ENCODE measurements at regions not wholly inside any gene's neighbourhood (a gene's known extent, or its start where the extent isn't known, plus 50 kb on each side); places are given as distances from the start of the nearest gene placed in this dataset.

DNA sequence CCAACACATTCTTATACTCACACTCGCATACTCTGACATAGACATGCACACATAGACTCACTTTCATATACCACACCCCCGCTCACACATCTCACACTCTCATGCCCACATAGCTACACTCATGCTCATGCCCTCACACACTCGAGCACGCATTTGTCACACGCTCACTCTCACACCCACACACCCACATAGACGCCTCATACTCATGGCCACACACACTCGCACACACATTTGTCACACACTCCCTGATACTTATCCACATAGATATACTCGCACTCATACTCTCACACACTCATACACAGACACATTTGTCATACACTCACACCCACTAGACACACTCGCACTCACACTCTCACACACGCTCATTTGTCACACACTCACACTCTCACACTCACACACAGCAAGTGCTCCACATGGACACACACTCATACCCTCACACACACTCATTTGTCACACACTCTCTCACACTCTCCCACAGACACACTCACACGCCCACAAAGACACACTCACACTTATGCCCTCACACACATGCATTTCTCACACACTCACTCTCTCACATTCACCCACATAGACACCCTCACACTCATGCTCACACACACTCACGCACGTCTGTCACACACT lies 50.9 kb downstream of the TNP1 start:
- ChIA-PET POLR2A (no interaction called here), CTCF (no interaction called here)
- Mint-ChIP-seq H3K27ac (no peak overlapping the region), H3K27me3 (no peaks in the 10 kb centered on the region), H3K9me3 (ENCODE audit: insufficient read depth) (no peaks in the 10 kb centered on the region), H3K4me3 (no peak overlapping the region), H3K4me1 (no peaks in the 10 kb centered on the region)
- Histone ChIP-seq H3K4me1 (ENCODE audit: control insufficient read depth in 2 of 2, insufficient read depth in 2 of 2, low read length in 2 of 2) (no peaks in the 10 kb centered on the region), H3K9ac (ENCODE audit: low read length) (no peak overlapping the region), H3K79me2 (ENCODE audit: control insufficient read depth, insufficient read depth, low read length) (no peaks in the 10 kb centered on the region), H3K9me3 (ENCODE audit: control extremely low read depth in 1 of 3, control insufficient read depth in 2 of 3, insufficient read depth in 1 of 3, low read length in 2 of 3) (peaks cover 0 to 6% (median 0%) of the 10 kb centered on the region in 3 donors), H3K4me2 (replicated peaks; ENCODE audit: low read depth, low read length, poor library complexity, severe bottlenecking) (no peak overlapping the region), H3K27ac (ENCODE audit: low read length in 2 of 2) (no peak overlapping the region), H2AFZ (ENCODE audit: insufficient read depth, low read depth, low read length, poor library complexity, severe bottlenecking) (no peak overlapping the region), H3K4me3 (ENCODE audit: control extremely low read depth in 1 of 5, extremely low read depth in 1 of 5, insufficient read depth in 1 of 5, low read depth in 2 of 5, low read length in 4 of 5) (no peak overlapping the region), H3K27me3 (replicated peaks in 1 of 4; ENCODE audit: control extremely low read depth in 1 of 4, control insufficient read depth in 3 of 4, insufficient read depth in 4 of 4, low read length in 3 of 4) (no peaks in the 10 kb centered on the region), H4K20me1 (ENCODE audit: control insufficient read depth, insufficient read depth, low read length, poor library complexity, severe bottlenecking) (no peaks in the 10 kb centered on the region), H3K36me3 (replicated peaks in 1 of 2; ENCODE audit: control extremely low read depth in 1 of 2, control insufficient read depth in 1 of 2, extremely low read depth in 1 of 2, insufficient read depth in 2 of 2, low read length in 1 of 2) (no peaks in the 10 kb centered on the region)
- ATAC-seq (ENCODE audit: low read depth) (no peak), DNase-seq (no peak)
- WGBS (ENCODE audit: insufficient coverage) = 91% methylated on average over 13 of the region's 13 CpGs
- no peak for TF ChIP-seq EZH2 (IDR thresholded peaks at IDR 0.05; ENCODE audit: borderline replicate concordance, insufficient read depth, low read depth, low read length, poor library complexity, severe bottlenecking)
- TF ChIP-seq, protein P1, sequence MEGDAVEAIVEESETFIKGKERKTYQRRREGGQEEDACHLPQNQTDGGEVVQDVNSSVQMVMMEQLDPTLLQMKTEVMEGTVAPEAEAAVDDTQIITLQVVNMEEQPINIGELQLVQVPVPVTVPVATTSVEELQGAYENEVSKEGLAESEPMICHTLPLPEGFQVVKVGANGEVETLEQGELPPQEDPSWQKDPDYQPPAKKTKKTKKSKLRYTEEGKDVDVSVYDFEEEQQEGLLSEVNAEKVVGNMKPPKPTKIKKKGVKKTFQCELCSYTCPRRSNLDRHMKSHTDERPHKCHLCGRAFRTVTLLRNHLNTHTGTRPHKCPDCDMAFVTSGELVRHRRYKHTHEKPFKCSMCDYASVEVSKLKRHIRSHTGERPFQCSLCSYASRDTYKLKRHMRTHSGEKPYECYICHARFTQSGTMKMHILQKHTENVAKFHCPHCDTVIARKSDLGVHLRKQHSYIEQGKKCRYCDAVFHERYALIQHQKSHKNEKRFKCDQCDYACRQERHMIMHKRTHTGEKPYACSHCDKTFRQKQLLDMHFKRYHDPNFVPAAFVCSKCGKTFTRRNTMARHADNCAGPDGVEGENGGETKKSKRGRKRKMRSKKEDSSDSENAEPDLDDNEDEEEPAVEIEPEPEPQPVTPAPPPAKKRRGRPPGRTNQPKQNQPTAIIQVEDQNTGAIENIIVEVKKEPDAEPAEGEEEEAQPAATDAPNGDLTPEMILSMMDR (IDR thresholded peaks at IDR 0.05) = no peak
- intact Hi-C loops (cut with micrococcal nuclease) = no loop called here

DNA sequence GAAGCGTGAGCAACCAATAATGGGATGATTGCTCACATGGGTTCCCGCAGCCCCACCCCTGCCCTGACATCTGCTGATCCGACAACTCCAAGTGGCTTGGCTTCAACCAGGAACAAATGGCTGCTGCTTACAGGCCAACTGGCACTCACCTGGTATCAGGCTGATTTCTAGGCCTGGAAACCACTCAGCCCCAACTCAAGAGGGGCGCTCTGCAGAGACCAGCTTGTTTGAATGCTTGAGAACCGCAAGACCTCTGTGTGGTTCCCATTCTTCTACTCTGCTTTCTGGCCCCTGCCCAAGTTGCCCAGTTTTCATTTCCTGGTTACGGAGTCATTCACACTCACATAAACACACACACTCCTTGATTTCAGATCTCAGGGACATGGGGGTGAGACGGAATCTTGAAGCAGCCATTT lies 52.0 kb downstream of the TNP1 start:
- no peaks in the 10 kb centered on the region for H3K9me3 Mint-ChIP-seq (ENCODE audit: insufficient read depth)
- no peak overlapping the region for H3K9ac ChIP-seq (ENCODE audit: low read length)
- ChIA-PET CTCF (no interaction called here), POLR2A (no interaction called here)
- H3K4me1 Mint-ChIP-seq = no peaks in the 10 kb centered on the region
- TF ChIP-seq EZH2 (IDR thresholded peaks at IDR 0.05; ENCODE audit: borderline replicate concordance, insufficient read depth, low read depth, low read length, poor library complexity, severe bottlenecking) = no peak
- TF ChIP-seq, protein P1 (IDR thresholded peaks at IDR 0.05) = no peak
- no peak overlapping the region for H3K27ac ChIP-seq (ENCODE audit: low read length in 2 of 2)
- DNase-seq = no peak
- H3K4me1 ChIP-seq (ENCODE audit: control insufficient read depth in 2 of 2, insufficient read depth in 2 of 2, low read length in 2 of 2) = no peaks in the 10 kb centered on the region
- H3K4me3 Mint-ChIP-seq = no peak overlapping the region
- no peaks in the 10 kb centered on the region for H3K79me2 ChIP-seq (ENCODE audit: control insufficient read depth, insufficient read depth, low read length)
- no peaks in the 10 kb centered on the region for H3K27me3 ChIP-seq (replicated peaks in 1 of 4; ENCODE audit: control extremely low read depth in 1 of 4, control insufficient read depth in 3 of 4, insufficient read depth in 4 of 4, low read length in 3 of 4)
- no peak overlapping the region for H2AFZ ChIP-seq (ENCODE audit: insufficient read depth, low read depth, low read length, poor library complexity, severe bottlenecking)
- H3K4me2 ChIP-seq (replicated peaks; ENCODE audit: low read depth, low read length, poor library complexity, severe bottlenecking) = no peak overlapping the region
- H3K27ac Mint-ChIP-seq = no peak overlapping the region
- no peak for ATAC-seq (ENCODE audit: low read depth)
- no peaks in the 10 kb centered on the region for H4K20me1 ChIP-seq (ENCODE audit: control insufficient read depth, insufficient read depth, low read length, poor library complexity, severe bottlenecking)
- 90% methylated on average over 5 of the region's 7 CpGs for WGBS (ENCODE audit: insufficient coverage)
- peaks cover 0 to 6% (median 0%) of the 10 kb centered on the region in 3 donors for H3K9me3 ChIP-seq (ENCODE audit: control extremely low read depth in 1 of 3, control insufficient read depth in 2 of 3, insufficient read depth in 1 of 3, low read length in 2 of 3)
- H3K36me3 ChIP-seq (replicated peaks in 1 of 2; ENCODE audit: control extremely low read depth in 1 of 2, control insufficient read depth in 1 of 2, extremely low read depth in 1 of 2, insufficient read depth in 2 of 2, low read length in 1 of 2) = no peaks in the 10 kb centered on the region
- no peaks in the 10 kb centered on the region for H3K27me3 Mint-ChIP-seq
- intact Hi-C loops (cut with micrococcal nuclease) = no loop called here
- H3K4me3 ChIP-seq (ENCODE audit: control extremely low read depth in 1 of 5, extremely low read depth in 1 of 5, insufficient read depth in 1 of 5, low read depth in 2 of 5, low read length in 4 of 5) = no peak overlapping the region

Data from B cell (primary cell).